Bronchial epithelial cell (primary cell): ENCODE measurements at regions not wholly inside any gene's neighbourhood (a gene's known extent, or its start where the extent isn't known, plus 50 kb on each side); places are given as distances from the start of the nearest gene placed in this dataset.

ENCODE experiments used
- DNase-seq: peaks from one replicate; pipeline ENCODE4 v3.0.0-alpha.2; 2010; ENCODE audit warnings: low read depth
- FAIRE-seq: peaks from 2 replicates; lab custom pipeline; 2011; peaks lifted over from hg19 to GRCh38; lab: Jason Lieb, UNC
- H3K27me3 ChIP-seq: 2 replicates; pipeline ENCODE4 v1.5.1; 2011; ENCODE audit warnings: low read length; ENCODE audit not compliant: control insufficient read depth, insufficient read depth
- H3K36me3 ChIP-seq: 2 replicates; pipeline ENCODE4 v1.5.1; 2011; ENCODE audit warnings: low read length; ENCODE audit not compliant: control insufficient read depth, insufficient read depth
- H3K4me3 ChIP-seq: 2 replicates; pipeline ENCODE4 v1.5.1; 2011; ENCODE audit warnings: mild to moderate bottlenecking, low read depth, low read length, control low read depth
- TF ChIP-seq, protein P1 (sequence below): IDR thresholded peaks from 2 replicates; pipeline ENCODE4 v1.5.1; 2011; ENCODE audit warnings: mild to moderate bottlenecking, moderate library complexity, low read length, control low read depth, inconsistent platforms; ENCODE audit not compliant: insufficient read depth, severe bottlenecking

GRCh38 chr4:147094238-147094637 is 148.6 kb upstream of the TTC29 start:
- FAIRE-seq, result no peak

GRCh38 chr4:147096667-147097604 is 151.3 kb upstream of the TTC29 start:
- TF ChIP-seq, protein P1, sequence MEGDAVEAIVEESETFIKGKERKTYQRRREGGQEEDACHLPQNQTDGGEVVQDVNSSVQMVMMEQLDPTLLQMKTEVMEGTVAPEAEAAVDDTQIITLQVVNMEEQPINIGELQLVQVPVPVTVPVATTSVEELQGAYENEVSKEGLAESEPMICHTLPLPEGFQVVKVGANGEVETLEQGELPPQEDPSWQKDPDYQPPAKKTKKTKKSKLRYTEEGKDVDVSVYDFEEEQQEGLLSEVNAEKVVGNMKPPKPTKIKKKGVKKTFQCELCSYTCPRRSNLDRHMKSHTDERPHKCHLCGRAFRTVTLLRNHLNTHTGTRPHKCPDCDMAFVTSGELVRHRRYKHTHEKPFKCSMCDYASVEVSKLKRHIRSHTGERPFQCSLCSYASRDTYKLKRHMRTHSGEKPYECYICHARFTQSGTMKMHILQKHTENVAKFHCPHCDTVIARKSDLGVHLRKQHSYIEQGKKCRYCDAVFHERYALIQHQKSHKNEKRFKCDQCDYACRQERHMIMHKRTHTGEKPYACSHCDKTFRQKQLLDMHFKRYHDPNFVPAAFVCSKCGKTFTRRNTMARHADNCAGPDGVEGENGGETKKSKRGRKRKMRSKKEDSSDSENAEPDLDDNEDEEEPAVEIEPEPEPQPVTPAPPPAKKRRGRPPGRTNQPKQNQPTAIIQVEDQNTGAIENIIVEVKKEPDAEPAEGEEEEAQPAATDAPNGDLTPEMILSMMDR, result peak; percentile 34
- no peak for FAIRE-seq
- peak; percentile 68 for DNase-seq

More at GRCh38 chr4:147094238-147094637, 148.6 kb upstream of the TTC29 start:
- no peaks in the 10 kb centered on the region for H3K36me3 ChIP-seq
- no peak overlapping the region for H3K4me3 ChIP-seq
- TF ChIP-seq, protein P1, result peak; percentile 10
- no peaks in the 10 kb centered on the region for H3K27me3 ChIP-seq
- no peak for DNase-seq

DNA sequence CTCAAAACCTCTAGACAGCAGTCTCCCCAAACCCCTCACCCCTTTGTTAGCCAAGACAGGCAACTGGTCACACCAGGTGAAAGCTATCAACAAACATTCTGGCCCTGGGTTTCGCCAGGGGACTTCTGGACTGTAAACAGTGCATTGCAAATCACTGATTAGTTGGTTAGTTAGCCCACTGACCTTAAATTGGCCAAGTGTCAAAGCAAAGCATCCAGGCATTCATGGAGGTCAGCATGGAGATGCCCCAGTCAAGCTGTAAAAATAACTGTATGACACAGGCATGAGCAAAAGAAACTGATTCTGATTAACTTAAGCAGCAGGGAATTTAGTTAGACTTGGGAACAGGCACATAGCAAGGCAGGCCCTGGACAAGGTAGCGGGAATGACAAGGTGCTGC is 156.0 kb upstream of the TTC29 start:
- H3K27me3 ChIP-seq, result no peaks in the 10 kb centered on the region
- no peak for FAIRE-seq

More at GRCh38 chr4:147096667-147097604, 151.3 kb upstream of the TTC29 start:
- Histone ChIP-seq H3K4me3 (no peak overlapping the region), H3K27me3 (no peaks in the 10 kb centered on the region), H3K36me3 (no peaks in the 10 kb centered on the region)

GRCh38 chr4:147102596-147102995 is 156.9 kb upstream of the TTC29 start:
- TF ChIP-seq, protein P1, result no peak
- Histone ChIP-seq H3K4me3 (no peak overlapping the region), H3K36me3 (no peaks in the 10 kb centered on the region), H3K27me3 (no peaks in the 10 kb centered on the region)
- FAIRE-seq, result no peak
- no peak for DNase-seq

More for the DNA sequence above, 156.0 kb upstream of the TTC29 start:
- no peak overlapping the region for H3K4me3 ChIP-seq
- no peak for DNase-seq
- H3K36me3 ChIP-seq, result no peaks in the 10 kb centered on the region
- TF ChIP-seq, protein P1, result no peak

DNA sequence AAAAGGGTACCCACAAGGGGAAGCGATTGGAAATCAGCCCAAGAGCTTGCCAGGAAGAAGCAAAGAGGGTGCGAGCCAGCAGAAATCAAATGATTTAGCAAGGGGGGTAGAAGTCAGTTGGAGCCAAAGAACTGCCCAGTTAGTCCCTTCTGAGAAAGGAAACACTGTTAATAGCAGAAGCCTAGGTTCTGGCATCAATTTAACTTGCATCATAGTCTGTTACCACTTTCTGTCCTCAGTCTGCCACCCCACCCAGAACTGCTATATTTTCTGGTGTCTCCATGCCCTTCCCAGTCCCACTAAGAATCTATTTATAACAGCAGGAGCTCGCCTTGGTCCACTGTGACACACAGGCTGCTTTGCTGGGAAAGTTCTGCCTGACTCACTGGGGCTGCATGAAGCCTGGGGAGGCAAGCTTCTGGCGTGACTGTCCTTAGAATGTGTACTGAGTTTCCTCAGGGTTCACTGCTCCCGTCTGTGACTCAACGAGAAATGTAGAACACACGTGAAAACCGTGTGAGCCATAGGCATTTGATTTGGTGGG is 157.8 kb upstream of the TTC29 start:
- FAIRE-seq (no peak), DNase-seq (peak; percentile 82)
- Histone ChIP-seq H3K27me3 (no peaks in the 10 kb centered on the region), H3K4me3 (no peak overlapping the region), H3K36me3 (no peaks in the 10 kb centered on the region)
- TF ChIP-seq, protein P1, result no peak
